ENCODE measurements at regions not wholly inside any gene's neighbourhood (a gene's known extent, or its start where the extent isn't known, plus 50 kb on each side); places are given as distances from the start of the nearest gene placed in this dataset.

- ChIA-PET POLR2A (ENCODE audit: low non-redundant PET) (no interaction called here), CTCF (no interaction called here)
- Histone ChIP-seq H3K27me3 (replicated peaks; ENCODE audit: insufficient read depth, low read depth, low read length, poor library complexity) (no peaks in the 10 kb centered on the region), H3K36me3 (ENCODE audit: insufficient read depth, low read length, poor library complexity, severe bottlenecking) (no peaks in the 10 kb centered on the region), H3K27ac (ENCODE audit: low read depth, low read length, poor library complexity, severe bottlenecking) (no peak overlapping the region), H3K9me3 (ENCODE audit: low read depth, low read length, poor library complexity, severe bottlenecking) (peaks cover 5% of the 10 kb centered on the region), H3K4me1 (ENCODE audit: insufficient read depth, low read length, poor library complexity, severe bottlenecking) (no peaks in the 10 kb centered on the region), H3K4me3 (ENCODE audit: low read depth, low read length, poor library complexity, severe bottlenecking) (no peak overlapping the region)
- TF ChIP-seq CTCF (conservative IDR thresholded peaks at IDR 0.05; ENCODE audit: low read depth, low read length) (no peak), EZH2 (IDR thresholded peaks at IDR 0.05; ENCODE audit: borderline replicate concordance, low read depth, low read length, poor library complexity, severe bottlenecking) (no peak)
- intact Hi-C loops (cut with micrococcal nuclease; ENCODE audit: unreplicated experiment) = no loop called here
- no TSS peak for BruUV-seq (replicated peaks)
- no peak for DNase-seq (ENCODE audit: low spot score)
Measured at GRCh38 chr1:199669916-199670315, 357.6 kb upstream of the NR5A2 start.

DNA sequence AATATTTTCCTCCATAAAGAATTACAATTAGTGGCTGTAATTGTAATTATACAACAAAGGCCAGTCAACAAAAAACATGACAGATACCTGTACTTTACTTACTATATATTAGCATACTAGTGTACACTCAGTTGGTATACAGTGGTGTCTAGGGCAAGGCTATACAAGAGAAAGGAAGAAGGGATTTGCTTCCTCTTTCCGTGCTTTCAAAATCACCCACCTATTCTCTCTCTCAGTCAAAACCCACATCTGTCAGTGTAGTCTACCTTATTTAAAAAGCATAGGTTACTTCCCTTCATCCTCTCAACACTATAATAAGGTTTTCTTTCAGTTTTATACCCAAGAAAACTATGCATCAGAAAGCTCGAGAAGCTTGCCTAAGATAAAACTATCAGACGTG, 355.8 kb upstream of the NR5A2 start:
- TF ChIP-seq EZH2 (IDR thresholded peaks at IDR 0.05; ENCODE audit: borderline replicate concordance, low read depth, low read length, poor library complexity, severe bottlenecking) (no peak), CTCF (conservative IDR thresholded peaks at IDR 0.05; ENCODE audit: low read depth, low read length) (no peak)
- intact Hi-C loops (cut with micrococcal nuclease; ENCODE audit: unreplicated experiment) = no loop called here
- no TSS peak for BruUV-seq (replicated peaks)
- Histone ChIP-seq H3K27ac (ENCODE audit: low read depth, low read length, poor library complexity, severe bottlenecking) (no peak overlapping the region), H3K9me3 (ENCODE audit: low read depth, low read length, poor library complexity, severe bottlenecking) (peaks cover 5% of the 10 kb centered on the region), H3K4me1 (ENCODE audit: insufficient read depth, low read length, poor library complexity, severe bottlenecking) (no peaks in the 10 kb centered on the region), H3K4me3 (ENCODE audit: low read depth, low read length, poor library complexity, severe bottlenecking) (no peak overlapping the region), H3K36me3 (ENCODE audit: insufficient read depth, low read length, poor library complexity, severe bottlenecking) (no peaks in the 10 kb centered on the region), H3K27me3 (replicated peaks; ENCODE audit: insufficient read depth, low read depth, low read length, poor library complexity) (no peaks in the 10 kb centered on the region)
- CTCF ChIA-PET = no interaction called here
- POLR2A ChIA-PET (ENCODE audit: low non-redundant PET) = no interaction called here
- no peak for DNase-seq (ENCODE audit: low spot score)

- Histone ChIP-seq H3K36me3 (ENCODE audit: insufficient read depth, low read length, poor library complexity, severe bottlenecking) (no peaks in the 10 kb centered on the region), H3K27me3 (replicated peaks; ENCODE audit: insufficient read depth, low read depth, low read length, poor library complexity) (no peaks in the 10 kb centered on the region), H3K9me3 (ENCODE audit: low read depth, low read length, poor library complexity, severe bottlenecking) (peaks cover 5% of the 10 kb centered on the region), H3K4me3 (ENCODE audit: low read depth, low read length, poor library complexity, severe bottlenecking) (no peak overlapping the region), H3K27ac (ENCODE audit: low read depth, low read length, poor library complexity, severe bottlenecking) (no peak overlapping the region), H3K4me1 (ENCODE audit: insufficient read depth, low read length, poor library complexity, severe bottlenecking) (peaks cover 27% of the 10 kb centered on the region)
- ChIA-PET POLR2A (ENCODE audit: low non-redundant PET) (no interaction called here), CTCF (interaction anchor here (0.6 kb wide), 1 partner anchor 285 kb away, joined by 3 read pairs; no protein-coding TSS in a partner anchor)
- DNase-seq (ENCODE audit: low spot score) = no peak
- no peak for TF ChIP-seq EZH2 (IDR thresholded peaks at IDR 0.05; ENCODE audit: borderline replicate concordance, low read depth, low read length, poor library complexity, severe bottlenecking)
- TF ChIP-seq CTCF (conservative IDR thresholded peaks at IDR 0.05; ENCODE audit: low read depth, low read length) = no peak
- intact Hi-C loops (cut with micrococcal nuclease; ENCODE audit: unreplicated experiment) = no loop called here
- no TSS peak for BruUV-seq (replicated peaks)
Measured at GRCh38 chr1:199675937-199676336, 351.6 kb upstream of the NR5A2 start.

All from A673 (cell line).